ENCODE measurements at regions not wholly inside any gene's neighbourhood (a gene's known extent, or its start where the extent isn't known, plus 50 kb on each side); places are given as distances from the start of the nearest gene placed in this dataset.
A peak's percentile ranks its signal among the peaks of the same experiment; 100 is the strongest.

GRCh38 chr13:47186471-47186870 is 289.6 kb upstream of the HTR2A start:
- Mint-ChIP-seq H3K4me3 (no peak overlapping the region), H3K27me3 (ENCODE audit: low read depth) (no peaks in the 10 kb centered on the region), H3K4me1 (peaks cover 12% of the 10 kb centered on the region), H3K27ac (no peak overlapping the region), H3K9me3 (no peaks in the 10 kb centered on the region), H3K36me3 (ENCODE audit: low read depth) (no peaks in the 10 kb centered on the region)
- TF ChIP-seq CTCF (IDR thresholded peaks at IDR 0.05; ENCODE audit: unreplicated experiment in 3 of 3) = no peak

GRCh38 chr13:47184321-47184720 is 287.5 kb upstream of the HTR2A start:
- Mint-ChIP-seq H3K27ac (no peak overlapping the region), H3K9me3 (no peaks in the 10 kb centered on the region), H3K36me3 (ENCODE audit: low read depth) (no peaks in the 10 kb centered on the region), H3K27me3 (ENCODE audit: low read depth) (no peaks in the 10 kb centered on the region), H3K4me3 (no peak overlapping the region), H3K4me1 (peaks cover 12% of the 10 kb centered on the region)
- no peak for TF ChIP-seq CTCF (IDR thresholded peaks at IDR 0.05; ENCODE audit: unreplicated experiment in 3 of 3)

- Mint-ChIP-seq H3K4me3 (no peak overlapping the region), H3K4me1 (peaks cover 9% of the 10 kb centered on the region), H3K36me3 (ENCODE audit: low read depth) (no peaks in the 10 kb centered on the region), H3K27me3 (ENCODE audit: low read depth) (no peaks in the 10 kb centered on the region), H3K27ac (no peak overlapping the region), H3K9me3 (no peaks in the 10 kb centered on the region)
- TF ChIP-seq CTCF (IDR thresholded peaks at IDR 0.05; ENCODE audit: unreplicated experiment in 3 of 3) = no peak
Observed at GRCh38 chr13:47179321-47179720, 282.5 kb upstream of the HTR2A start.

GRCh38 chr13:47178090-47178950 is 281.5 kb upstream of the HTR2A start:
- H3K4me3 Mint-ChIP-seq = no peak overlapping the region
- no peaks in the 10 kb centered on the region for H3K27me3 Mint-ChIP-seq (ENCODE audit: low read depth)
- no peak overlapping the region for H3K27ac Mint-ChIP-seq
- H3K4me1 Mint-ChIP-seq = peaks cover 4% of the 10 kb centered on the region
- H3K9me3 Mint-ChIP-seq = no peaks in the 10 kb centered on the region
- H3K36me3 Mint-ChIP-seq (ENCODE audit: low read depth) = no peaks in the 10 kb centered on the region
- no peak for TF ChIP-seq CTCF (IDR thresholded peaks at IDR 0.05; ENCODE audit: unreplicated experiment in 3 of 3)

GRCh38 chr13:47175172-47175866 is 278.5 kb upstream of the HTR2A start:
- Mint-ChIP-seq H3K4me3 (no peak overlapping the region), H3K9me3 (no peaks in the 10 kb centered on the region), H3K27me3 (ENCODE audit: low read depth) (no peaks in the 10 kb centered on the region), H3K36me3 (ENCODE audit: low read depth) (no peaks in the 10 kb centered on the region), H3K4me1 (peaks cover 10% of the 10 kb centered on the region), H3K27ac (peak overlapping the region in 1 of 3 experiments; percentile 29)
- no peak for TF ChIP-seq CTCF (IDR thresholded peaks at IDR 0.05; ENCODE audit: unreplicated experiment in 3 of 3)

Measured in nephron (organoid).